ENCODE measurements at regions not wholly inside any gene's neighbourhood (a gene's known extent, or its start where the extent isn't known, plus 50 kb on each side); places are given as distances from the start of the nearest gene placed in this dataset.

DNA sequence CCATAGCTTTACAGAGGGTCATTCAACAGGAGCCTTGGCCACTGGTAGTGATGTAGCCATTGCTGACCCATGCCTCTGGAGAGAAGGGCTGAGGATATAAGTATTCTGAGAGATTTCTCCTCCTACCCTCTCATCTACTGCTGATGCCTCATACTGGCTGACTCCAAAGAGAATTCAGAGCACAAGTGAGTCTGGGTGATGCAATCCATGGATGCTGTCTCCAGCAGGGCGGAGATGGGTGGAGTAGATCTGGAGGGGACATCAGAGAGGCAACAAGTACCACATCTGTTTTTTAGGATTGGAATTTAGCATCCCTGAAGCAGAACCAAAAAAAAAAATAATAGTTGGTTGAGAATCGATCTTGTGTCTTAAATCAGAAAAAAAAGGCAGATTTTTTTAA lies 705.7 kb upstream of the CELF2 start:
- no peak for DNase-seq

DNA sequence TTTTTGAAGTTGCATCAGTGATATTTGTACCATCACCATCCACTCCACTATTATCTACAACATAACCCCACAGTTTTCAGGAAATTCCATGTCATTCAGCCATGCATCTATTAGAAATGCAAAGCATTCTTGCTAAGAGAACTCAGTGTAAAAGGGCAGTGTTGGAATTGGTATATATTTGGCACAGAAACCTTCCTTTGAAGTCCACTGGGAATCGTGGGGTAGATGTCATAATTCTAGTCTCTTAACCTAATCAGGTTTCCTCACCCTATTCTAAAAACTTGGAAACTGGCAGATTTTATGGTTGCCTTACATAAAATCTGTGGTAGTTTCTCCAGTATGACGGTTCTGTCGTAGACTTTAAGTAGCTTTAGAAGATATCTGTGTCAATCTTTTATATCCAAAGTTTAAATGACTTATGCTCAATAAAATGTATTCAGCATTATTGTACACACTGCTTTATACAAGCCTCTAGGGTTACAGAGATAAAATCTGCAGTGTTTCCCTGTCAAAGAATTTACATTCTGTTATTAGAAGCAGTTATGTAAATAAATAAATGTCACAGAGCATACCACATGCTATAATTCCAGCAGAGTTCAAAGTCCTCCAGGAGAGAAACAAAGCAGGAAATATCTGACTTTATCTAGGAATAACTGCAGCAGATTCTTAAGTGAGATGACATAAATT lies 704.4 kb upstream of the CELF2 start:
- no peak for DNase-seq

DNA sequence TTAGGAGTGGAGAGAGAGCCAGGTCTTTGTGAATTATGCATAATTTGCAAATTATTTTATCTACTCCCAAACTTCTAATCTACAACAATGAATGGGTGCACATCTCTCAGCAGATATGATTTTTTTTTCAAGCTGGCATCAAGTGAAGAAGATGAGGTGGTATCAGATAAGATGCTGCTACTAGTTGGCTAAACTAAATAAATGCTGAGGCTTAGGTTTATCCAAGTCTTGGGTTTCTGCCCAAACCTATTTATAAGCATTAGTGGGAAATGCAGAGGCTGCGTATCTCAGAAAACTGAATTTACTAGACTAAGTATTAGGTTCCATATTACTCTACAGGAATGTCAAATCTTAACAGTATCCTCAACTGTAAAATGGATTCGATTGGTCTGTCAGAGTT lies 703.0 kb upstream of the CELF2 start:
- DNase-seq = no peak

DNA sequence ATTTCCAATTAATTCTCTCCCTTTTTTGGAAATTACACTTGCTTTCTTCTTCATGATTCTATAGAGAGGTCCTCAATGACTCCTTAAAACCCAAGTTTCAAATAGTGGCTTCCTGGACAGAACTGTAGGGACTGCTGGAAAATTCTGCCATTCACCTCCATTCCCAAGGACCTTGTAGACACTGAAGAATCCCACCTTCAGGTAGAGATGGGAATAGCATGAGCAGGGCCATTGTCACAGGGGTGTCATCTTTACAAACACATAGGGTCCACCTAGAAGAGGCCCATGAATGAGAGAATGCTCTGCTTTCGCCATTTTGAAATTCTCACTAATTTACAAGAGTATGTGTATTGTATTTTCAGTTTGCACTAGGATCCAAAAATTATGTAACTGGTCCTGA lies 701.7 kb upstream of the CELF2 start:
- no peak for DNase-seq

DNA sequence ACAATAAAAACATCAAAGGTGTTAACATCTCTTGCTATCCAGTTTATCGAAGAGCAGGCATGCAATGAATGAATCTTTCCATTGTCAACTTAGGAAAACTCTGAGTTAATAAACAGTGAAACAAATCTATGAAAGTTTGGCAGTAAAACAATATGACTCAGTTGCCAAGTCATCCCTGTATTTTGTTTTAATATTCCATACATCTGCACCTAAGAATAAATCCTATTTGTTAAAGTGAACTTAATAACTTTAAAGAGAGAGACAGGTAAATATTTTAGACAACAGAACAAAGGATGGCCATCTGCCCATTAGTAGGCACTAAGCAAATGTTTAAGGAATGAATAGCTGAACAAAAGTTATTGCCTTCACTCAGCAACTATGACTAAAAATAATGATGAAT lies 700.5 kb upstream of the CELF2 start:
- no peak for DNase-seq

DNA sequence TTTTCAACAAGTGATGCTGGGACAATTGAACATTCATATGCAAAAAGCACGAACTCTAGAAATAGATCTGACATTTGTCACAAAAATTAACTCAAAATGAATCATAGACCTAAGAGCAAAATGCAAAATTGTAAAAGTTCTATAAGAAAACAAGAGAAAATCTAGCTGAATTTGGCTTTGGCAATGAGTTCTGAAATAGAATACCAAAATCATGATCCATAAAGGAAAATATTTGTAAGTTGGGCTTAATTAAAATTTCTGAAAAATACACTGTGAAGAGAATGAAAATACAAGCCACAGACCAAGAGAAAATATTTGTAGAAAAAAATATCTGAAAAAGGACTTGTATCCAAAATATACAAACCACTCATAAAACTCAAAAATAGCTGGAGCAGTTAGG lies 698.8 kb upstream of the CELF2 start:
- no peak for DNase-seq

DNA sequence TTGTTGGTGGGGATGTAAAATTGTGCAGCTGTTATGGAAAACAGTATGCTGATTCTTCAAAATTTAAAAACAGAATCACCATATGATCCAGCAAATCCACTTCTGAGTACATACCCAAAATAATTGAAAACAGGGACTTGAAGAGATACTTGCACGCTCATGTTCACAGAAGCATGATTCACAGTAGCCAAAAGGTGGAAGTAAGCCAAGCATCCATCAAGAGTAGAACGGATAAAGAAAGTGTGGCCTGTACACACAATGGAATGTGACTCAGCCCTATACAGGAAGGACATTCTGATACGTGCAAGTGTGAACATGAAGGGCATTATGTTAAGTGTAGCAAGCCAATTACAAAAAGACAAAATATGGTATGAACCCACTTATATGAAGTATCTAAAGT lies 696.7 kb upstream of the CELF2 start:
- DNase-seq = no peak

DNA sequence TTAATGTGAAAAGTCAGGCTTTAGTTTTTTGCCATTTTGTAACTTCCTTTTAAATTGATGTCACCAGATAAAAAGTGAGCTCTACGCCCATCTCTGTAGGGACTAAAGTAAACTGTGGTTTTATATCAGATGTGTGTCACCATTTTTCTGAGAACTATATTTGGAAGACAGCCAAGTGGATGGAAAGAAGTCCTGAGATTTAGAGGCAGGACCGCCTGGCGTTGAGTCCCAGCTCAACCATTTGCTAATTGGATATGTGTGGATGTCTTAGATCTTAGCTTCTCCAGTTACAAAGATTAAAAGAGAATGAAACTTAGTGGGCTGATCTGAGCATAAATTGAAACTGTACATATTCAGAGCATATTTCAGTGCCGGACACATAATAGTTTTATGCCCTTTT lies 691.6 kb upstream of the CELF2 start:
- DNase-seq = no peak

DNA sequence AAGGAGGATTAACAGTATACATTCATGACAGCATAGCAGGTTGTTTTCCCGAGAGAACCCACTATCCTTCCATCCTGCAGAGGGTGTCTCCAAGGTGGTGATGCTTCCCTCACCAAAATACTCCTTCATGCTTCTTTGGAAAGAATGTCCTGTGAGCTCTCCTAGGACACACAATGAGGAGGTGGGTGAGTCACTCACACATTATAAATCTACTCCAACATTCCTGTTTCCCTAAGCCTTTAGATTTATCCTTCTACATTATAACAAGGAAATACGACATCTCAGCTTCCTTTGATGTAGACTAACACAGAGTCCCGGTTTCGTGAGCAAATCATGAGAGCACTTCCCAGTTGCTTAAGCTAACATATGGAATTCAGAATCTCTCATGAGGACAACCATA lies 689.7 kb upstream of the CELF2 start:
- DNase-seq = no peak

DNA sequence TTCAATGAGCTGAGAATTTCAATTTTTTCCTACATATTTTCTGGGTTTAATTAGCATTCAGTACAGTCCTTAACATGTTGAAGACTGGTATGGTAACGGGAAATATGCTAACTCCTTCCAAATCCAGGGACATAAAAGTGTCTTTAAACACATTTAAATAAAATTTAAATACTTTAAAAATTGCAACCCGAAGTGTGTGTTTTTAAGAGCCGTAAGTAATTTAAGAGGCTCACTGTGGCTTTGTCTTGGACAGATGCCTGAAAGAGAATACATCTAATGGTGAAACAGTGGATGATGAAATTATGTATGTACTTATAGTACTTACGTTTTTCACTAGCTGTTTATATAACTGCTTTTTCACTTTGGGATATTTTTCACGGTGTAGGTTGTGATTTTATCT lies 687.3 kb upstream of the CELF2 start:
- no peak for DNase-seq

DNA sequence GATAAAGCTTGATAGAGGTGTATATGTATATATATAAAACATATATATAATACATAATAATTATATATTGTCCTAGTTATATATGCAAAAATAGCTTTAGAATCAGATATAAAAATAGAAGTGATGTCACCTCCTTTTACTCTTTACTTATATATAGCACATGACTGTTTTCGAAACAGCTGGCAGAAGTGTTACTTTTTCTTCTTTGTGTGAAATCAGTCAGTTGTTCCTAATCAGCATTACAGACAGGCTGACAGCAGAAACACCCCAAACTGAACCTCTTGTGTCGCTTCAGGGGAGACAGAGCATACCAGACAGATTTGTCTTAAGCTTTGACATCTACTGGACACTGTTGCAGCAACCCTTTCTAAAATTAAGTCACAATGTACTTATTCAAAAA lies 684.9 kb upstream of the CELF2 start:
- DNase-seq = no peak

DNA sequence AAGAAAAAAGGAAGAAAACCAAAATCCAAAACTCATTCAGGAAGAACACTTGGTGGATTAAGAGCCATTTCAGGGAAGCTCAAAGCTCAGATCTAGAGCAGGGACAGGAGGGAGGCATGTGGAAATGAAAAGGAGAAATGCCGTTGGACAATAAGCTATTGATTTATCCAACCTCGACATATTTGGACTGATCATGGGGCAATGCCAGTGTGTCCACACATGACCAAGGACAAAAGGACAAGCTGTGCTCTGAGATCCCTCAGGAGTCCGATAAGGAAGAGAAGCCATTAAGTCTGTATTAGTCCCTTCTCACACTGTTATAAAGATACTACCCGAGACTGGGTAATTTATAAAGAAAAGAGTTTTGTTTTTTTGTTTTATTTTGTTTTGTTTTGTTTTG lies 684.0 kb upstream of the CELF2 start:
- no peak for DNase-seq

DNA sequence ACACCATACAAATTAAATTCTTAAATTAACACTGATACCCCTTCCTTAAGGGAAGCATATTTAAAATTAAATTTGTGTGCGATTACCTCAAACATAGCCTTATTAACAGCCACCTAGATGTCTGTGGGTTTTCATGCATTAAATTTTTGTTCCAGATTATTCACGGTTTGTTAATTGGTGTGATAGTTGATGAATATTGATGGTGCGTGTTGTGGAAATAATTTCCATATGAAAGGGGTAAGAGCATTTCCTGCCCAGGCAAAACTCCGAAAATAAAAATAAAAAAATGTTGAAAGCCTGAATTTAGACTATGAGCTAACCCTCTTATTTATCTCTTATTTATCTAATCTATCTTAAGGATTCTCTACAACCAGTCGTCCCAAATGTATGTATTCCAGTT lies 679.3 kb upstream of the CELF2 start:
- DNase-seq = no peak

DNA sequence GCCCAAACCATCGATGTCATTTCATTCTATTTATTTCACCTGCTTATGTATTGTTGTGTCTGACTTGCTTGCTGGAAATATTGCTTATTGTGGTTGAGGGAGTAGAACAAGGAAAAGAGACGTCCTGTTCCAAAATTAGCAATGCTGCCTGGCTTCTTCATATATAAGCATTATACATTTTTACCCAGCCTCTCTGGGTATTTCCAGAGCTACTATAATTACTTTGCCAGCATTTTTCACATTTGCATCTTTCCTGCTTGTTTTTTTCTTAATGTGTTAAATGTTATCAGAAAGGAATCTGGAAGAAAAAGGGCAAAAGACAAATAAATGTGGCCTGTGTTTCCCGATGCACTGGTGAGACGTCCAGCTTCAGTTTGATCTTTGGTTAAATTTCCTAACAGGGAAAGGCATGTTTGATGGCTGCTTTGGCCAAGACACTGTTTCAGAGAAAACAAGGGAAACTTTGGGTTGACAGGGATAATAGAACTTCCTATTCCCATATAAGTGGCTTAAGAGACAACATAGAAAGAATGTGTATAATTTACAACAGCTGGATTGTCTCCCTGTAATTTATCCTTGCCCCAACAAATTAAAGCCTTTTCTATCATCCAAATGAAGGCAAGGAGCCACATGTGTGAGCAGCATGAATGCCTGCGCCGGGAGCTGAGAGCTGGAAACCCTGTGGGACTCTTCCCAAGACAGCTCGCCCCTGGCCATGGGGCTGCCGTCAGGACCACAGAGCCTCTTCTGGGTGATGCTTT lies 671.1 kb upstream of the CELF2 start:
- DNase-seq = no peak

DNA sequence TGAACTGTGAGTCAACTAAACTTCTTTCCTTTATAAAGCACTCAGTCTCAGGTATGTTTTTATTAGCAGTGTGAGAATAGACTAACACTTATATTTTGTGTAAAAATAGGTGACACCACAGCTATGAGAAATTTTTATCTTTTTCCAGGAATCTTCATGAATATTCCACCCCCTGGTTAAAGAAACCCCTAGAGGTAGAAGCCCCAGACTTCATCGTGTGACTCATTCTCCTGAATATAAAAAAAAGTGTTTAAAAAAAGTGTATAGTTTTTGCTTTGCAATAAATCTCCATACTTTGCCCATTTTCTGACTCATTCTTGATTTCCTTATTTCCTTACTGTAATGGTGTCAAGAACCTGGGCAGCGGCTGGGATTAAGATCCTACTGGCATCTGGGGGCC lies 667.6 kb upstream of the CELF2 start:
- DNase-seq = no peak

DNA sequence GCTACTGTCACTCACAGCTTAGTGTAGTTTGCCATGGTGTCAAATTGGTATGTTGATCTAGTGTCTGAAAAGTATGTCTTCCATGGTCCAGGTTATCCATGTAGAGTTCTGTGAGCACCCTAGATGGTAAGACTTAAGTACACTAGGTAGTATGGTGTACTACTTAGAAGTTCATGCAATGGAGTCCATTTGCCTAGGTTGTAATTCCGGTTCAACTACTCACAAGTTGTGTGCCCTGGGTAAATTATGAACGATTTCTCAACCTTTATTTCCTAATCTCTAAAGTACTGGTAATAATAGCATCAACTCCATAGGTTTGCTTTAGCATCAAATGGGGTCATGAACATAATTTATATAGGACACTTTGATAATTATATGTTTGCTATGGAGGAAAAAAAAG lies 666.2 kb upstream of the CELF2 start:
- no peak for DNase-seq

DNA sequence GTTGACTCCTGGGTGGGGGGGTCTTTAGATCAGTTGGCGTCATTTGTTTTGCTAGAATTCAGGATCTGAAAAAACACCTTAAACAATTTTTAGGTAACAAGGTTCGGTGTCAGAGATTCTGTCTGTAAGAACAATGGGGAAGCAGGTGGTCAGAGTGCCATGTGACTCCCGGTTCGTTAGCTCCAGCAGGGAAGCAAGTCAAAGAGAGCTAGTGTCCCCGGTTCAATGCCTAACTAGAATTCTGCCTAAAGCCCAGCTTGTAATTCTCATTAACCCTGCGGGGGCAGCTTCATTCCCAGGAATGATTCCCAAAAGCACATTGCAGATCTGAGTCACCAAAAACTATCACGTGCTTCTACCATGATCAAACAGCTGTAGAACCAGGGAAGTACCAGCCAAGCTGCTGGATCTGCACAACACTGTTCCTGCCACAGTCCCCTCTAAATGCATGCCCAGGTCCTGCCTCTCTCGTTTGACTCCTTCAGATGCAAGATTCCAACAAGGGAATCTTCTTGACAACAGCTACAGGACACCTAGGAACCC lies 664.3 kb upstream of the CELF2 start:
- no peak for DNase-seq

DNA sequence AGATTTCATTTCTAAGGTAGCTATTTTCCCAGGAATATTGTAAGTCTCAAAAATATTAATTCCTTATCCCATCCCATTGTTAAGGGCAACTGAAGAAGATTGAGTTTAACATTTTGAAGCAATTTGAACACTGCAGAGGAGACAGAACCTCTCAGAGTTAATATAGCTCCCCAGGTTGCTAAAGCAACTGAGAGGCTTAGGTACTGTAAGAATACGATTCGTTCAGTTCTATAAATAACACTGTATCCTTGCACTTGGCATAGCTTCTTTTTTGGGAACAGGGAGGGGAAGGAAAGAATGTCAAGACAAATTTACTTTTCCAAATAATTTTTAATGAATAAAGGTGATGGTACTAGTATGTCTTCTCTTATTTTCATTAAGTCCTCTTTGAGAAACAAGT lies 658.4 kb upstream of the CELF2 start:
- DNase-seq = no peak

DNA sequence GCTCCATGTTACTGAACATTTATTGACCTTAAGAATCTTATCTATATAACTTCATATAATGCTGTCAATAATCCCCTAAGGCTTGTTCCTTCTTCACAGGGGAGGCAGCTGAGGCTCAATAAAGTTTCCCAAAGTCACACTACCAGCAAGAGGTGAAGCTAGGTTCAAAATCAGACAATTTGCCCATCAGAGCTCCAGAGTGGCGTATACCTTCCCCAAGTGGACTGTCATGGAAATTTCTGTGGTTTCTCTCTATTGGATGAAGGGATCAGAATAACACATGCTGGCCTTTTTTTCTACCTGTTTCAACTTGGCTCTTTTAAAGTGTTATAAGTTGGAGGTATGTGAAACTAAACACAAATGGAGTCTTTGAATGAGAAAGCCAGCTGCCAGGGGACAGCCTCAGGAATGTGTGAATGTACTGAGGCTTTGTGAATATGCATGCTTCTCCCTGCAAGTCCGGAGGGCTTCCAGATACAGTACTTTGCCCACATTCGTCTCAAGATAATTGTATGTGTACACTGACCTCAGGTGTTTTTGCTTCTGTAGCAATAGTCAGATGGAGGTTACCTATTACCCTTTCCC lies 656.3 kb upstream of the CELF2 start:
- DNase-seq = no peak

DNA sequence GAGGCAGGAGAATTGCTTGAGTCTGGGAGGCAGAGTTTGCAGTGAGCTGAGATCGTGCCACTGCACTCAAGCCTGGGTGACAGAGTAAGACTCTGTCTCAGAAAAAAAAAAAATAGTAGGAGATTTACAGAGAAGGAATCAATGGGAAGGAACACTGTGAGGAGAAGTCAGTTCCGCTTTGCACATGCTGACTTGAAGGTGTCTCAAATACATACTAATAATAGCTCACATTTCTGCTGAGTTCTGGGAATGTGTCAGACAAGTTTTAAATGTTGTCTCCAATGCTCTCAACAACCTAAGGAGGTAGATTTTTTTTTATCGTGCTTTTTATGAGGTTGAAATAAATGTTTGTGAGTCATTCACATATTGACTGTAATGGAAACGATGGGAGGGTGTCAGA lies 654.9 kb upstream of the CELF2 start:
- no peak for DNase-seq

DNA sequence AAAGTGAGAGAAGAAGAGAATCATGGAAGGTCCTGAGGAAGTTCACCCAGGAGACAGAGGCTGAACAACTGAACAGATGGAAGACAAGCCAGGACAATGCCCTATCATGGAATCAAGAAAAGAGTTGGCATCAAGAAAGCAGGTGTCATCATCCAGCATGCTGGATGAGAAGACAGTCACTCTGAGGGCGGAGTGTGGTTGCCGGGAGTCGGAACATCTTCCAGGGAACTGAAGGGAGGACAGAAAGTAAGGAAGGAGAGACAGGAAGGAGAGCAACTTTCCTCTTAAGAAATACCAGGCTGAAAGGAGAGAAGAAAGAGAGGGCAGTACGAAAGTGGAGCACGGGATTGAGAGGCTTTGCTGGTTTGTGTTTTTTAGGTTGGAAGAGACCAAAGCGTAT lies 654.5 kb upstream of the CELF2 start:
- DNase-seq = no peak

DNA sequence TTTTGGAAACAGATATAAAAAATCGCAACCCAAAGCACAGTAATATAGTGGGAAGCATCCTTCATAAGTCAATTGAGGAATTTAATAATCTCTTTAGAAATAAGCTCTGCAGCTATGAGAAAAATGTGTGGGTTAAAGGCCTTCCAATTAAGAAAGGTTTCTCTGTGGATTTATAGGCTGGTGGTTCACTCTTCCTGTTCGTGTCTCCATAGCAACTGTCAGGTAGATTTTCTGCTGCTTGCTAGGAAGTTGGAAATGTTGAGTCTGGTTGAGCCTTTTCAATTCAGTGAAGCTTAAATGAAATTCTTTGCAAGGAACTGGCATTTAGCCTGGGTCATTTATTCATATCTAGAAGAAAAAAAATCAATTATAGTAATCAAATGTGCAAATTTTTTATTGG lies 652.8 kb upstream of the CELF2 start:
- no peak for DNase-seq

DNA sequence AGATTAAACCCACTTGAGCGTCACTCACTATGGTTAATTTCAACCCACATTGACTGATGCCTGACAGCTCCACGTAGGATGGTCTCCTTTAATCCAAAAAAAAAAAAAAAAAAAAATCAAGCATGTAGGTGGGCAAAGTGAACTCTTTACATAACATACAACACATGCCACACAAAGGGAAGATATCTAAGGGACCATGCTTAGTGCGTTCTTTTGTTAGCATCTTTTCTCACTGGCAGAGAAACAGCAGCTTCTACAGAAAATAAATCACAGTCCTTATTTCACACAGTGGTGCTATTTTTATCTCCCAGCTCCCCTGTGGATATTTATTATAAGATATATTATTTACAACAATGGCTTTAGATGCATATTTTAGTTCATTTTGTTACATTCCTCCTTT lies 652.0 kb upstream of the CELF2 start:
- no peak for DNase-seq

DNA sequence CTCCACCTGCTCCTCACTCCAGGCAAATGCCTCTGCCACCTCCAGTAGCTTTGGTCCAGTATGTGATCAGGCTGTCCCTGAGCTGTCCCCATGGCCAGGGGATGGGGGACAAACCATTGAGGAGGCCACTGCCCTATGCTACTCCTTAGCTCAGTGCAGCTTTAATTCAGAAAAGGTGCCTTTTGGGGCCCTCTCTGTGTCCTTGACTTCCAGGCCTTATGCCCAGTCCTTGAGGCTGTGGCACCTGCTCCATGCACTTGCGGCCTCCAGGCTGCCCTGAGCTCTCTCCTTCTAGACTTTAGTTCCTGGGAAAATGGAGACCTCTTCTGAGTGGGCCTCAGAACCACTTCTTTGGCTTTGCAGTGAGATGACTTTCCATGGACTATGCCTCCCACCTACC lies 650.8 kb upstream of the CELF2 start:
- no peak for DNase-seq
